Peyer's patch (tissue), 4 donors: ENCODE measurements at regions not wholly inside any gene's neighbourhood (a gene's known extent, or its start where the extent isn't known, plus 50 kb on each side); places are given as distances from the start of the nearest gene placed in this dataset.

ENCODE experiments used
- POLR2A ChIP-seq, 2 donors: fragments of 450-650 bp; IDR thresholded peaks; one replicate each; pipeline ENCODE4 v1.5.1; 2017; ENCODE audit warnings: antibody characterized with exemption in 2 of 2, mild to moderate bottlenecking in 2 of 2, moderate library complexity in 2 of 2
- TF ChIP-seq, protein P1 (sequence below), 6 experiments: fragments of 450-650 bp in 4 of 6; fragments of 200-600 bp in 2 of 6; sonication (generic) in 1 of 6; IDR thresholded peaks; one replicate each; pipeline ENCODE4 v1.5.1; 2017 to 2019; ENCODE audit warnings: antibody characterized with exemption in 6 of 6, mild to moderate bottlenecking in 3 of 6, moderate library complexity in 1 of 6

DNA sequence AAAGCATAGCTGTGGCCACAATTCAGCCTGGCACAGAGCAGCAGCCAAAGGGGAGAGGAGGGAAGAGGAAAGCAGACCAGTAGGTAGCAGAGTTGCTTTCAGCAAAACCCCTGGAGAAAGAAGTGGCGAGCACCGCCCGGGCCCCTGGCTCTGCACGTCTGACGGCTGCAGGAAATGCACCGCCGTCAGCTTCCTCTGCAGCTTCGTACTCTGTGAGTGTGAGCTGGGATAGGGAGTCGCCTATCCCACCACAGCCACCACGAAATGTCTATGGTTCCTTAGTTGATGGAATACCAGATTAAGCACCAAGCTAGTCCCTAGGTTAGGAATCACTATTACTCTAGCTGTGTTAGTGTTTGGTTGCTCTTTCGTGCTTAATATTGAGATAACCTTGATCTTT, 79.9 kb upstream of the NAA20 start:
- TF ChIP-seq, protein P1, sequence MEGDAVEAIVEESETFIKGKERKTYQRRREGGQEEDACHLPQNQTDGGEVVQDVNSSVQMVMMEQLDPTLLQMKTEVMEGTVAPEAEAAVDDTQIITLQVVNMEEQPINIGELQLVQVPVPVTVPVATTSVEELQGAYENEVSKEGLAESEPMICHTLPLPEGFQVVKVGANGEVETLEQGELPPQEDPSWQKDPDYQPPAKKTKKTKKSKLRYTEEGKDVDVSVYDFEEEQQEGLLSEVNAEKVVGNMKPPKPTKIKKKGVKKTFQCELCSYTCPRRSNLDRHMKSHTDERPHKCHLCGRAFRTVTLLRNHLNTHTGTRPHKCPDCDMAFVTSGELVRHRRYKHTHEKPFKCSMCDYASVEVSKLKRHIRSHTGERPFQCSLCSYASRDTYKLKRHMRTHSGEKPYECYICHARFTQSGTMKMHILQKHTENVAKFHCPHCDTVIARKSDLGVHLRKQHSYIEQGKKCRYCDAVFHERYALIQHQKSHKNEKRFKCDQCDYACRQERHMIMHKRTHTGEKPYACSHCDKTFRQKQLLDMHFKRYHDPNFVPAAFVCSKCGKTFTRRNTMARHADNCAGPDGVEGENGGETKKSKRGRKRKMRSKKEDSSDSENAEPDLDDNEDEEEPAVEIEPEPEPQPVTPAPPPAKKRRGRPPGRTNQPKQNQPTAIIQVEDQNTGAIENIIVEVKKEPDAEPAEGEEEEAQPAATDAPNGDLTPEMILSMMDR (IDR thresholded peaks at IDR 0.05) = no peak
- no peak for TF ChIP-seq POLR2A (IDR thresholded peaks at IDR 0.05)
